ENCODE measurements at regions not wholly inside any gene's neighbourhood (a gene's known extent, or its start where the extent isn't known, plus 50 kb on each side); places are given as distances from the start of the nearest gene placed in this dataset.

GRCh38 chr5:100970646-100971255, 67.7 kb upstream of the ST8SIA4 start:
- TF ChIP-seq, protein P1, sequence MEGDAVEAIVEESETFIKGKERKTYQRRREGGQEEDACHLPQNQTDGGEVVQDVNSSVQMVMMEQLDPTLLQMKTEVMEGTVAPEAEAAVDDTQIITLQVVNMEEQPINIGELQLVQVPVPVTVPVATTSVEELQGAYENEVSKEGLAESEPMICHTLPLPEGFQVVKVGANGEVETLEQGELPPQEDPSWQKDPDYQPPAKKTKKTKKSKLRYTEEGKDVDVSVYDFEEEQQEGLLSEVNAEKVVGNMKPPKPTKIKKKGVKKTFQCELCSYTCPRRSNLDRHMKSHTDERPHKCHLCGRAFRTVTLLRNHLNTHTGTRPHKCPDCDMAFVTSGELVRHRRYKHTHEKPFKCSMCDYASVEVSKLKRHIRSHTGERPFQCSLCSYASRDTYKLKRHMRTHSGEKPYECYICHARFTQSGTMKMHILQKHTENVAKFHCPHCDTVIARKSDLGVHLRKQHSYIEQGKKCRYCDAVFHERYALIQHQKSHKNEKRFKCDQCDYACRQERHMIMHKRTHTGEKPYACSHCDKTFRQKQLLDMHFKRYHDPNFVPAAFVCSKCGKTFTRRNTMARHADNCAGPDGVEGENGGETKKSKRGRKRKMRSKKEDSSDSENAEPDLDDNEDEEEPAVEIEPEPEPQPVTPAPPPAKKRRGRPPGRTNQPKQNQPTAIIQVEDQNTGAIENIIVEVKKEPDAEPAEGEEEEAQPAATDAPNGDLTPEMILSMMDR (IDR thresholded peaks at IDR 0.05; ENCODE audit: low read depth, low read length), result no peak
- TF ChIP-seq EZH2phosphoT487 (IDR thresholded peaks at IDR 0.05; ENCODE audit: low read depth), result no peak

Measured in OCI-LY3 (cell line).